Inflammatory macrophage treated with lipopolysaccharide for 1 hour (primary cell): ENCODE measurements at regions not wholly inside any gene's neighbourhood (a gene's known extent, or its start where the extent isn't known, plus 50 kb on each side); places are given as distances from the start of the nearest gene placed in this dataset.
A peak's percentile ranks its signal among the peaks of the same experiment; 100 is the strongest.

Experiments
- DNase-seq, 2 donors: peaks; one replicate each; pipeline ENCODE4 v3.0.0-alpha.2; 2020 to 2022

DNA sequence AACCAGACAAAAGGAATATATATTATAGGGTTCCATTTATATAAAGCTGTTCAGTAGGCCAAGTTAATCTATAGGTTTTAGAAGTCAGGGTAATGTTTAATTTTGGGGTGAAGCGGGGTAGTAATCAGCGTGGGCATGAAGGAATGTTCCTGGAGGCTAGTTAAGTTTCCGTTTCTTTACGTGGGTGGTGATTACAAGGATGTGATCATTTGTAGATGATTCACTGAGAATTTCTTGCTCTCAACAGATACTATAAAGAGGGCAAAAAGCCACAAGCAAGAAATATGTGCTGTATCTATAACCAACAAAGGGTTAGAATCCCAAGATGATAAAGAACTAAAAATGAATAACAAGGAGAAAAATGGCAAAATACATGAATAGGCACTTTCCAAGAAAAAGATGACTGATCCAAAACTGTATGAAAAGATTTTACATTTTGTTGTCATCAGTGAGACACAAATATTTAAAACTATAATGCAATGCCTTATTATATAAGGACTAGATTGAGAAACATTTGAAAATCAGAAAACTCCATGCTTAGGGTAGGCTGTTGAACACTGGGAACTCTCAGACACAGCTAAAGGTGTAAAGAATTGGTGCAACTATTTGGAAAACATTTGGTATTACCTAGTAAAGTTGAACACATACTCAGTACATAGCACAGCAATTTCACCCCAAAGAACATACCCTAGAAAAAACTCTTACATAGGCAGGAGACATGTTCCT is 224.3 kb upstream of the S1PR3 start:
- peak; percentile 26 to 38 for DNase-seq

DNA sequence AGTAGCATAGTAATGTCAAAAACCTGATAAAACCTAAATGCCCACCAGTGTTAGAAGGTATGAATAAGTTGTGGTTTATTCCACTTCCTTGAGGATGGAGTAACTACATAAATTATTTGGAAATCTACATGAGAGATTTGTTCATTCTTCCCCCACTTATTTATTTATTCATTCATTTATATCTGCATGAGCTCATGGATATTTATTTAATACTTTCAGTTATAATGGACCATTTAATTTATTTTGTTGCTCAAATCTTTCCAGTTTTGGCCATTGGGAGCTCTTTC is 223.8 kb upstream of the S1PR3 start:
- DNase-seq, result no peak

DNA sequence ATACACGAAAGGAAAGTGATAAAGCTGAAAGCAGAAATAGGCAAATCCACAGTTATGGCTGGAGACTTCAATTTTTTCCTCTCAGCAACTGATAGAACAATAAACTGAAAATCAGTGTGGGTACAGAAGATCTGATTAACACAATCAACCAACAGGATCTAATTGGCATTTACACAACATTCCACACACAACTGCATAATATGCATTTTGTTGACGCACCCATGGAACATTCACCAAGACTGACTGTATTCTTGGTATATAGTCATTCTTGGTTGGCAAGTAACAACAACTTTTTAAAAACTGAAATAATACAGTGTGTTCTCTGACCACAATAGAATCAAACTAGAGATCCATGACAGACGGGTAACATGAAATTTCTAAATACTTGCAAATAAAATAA is 218.7 kb upstream of the S1PR3 start:
- DNase-seq, result no peak

DNA sequence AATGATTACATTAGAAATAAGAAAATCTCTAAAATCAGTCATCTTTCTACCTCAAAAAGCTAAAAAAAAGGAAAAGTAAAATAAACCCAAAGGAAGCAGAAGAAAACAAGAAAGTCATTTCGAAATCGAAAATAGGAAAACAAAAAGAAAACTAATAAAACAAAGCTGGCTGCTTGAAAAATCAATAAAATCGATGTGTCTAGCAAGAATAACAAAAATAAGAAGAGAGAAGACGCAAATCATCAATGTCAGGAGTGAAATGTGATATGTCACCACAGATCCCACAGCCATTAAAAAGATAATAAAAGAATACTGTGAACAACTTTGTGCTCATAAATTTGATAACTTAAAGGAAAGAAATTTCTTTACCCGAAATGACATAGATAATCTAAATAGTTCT is 218.1 kb upstream of the S1PR3 start:
- no peak for DNase-seq

DNA sequence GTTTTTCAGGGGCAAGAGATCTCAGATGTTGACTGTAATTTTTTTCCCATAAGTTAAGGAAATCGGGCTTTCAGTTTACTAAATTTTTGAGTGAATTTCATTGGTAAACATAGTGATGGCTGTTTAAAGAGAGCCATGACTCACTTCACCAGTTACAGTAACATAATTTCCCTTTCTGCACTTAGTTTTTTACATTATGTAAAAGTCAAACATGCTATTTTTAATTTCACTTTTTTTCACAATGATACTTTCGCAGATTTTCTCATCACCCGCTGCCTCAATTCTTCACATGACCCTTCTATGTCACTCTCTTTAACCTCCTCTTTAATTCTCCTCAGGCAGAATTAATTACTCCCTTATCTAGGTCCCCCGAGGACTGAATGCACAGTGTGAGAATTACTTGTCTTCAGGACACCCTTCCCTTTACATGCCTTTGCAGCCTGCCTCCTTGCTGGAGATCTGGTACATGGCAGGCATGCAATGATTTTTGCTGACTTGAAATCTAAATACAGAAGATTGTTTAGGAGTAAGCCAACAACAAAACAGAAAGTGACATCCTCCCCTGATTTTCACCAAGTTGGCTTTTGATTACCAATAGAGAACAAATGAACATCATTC is 217.5 kb upstream of the S1PR3 start:
- DNase-seq, result no peak

DNA sequence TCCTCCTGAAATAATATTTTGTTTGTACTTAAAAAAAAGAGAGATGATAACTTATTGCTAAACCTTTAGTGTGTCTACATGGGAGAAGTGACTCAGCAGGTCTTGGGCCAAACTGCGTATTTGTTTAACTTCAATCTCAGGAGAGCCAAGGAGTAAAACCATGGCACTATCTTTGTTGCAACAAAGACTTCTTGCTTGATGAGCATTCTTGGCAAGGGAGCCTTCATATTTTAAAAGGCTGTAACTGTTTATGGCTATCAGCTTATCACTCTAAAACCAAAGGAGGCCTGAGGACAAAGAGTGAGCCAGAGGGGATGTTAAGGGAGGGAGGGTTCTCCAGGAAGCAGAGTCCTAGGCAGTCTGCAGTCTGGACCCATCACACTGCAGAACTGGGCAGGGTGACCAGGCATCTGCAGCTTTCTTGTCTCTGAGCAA is 216.2 kb upstream of the S1PR3 start:
- no peak for DNase-seq

DNA sequence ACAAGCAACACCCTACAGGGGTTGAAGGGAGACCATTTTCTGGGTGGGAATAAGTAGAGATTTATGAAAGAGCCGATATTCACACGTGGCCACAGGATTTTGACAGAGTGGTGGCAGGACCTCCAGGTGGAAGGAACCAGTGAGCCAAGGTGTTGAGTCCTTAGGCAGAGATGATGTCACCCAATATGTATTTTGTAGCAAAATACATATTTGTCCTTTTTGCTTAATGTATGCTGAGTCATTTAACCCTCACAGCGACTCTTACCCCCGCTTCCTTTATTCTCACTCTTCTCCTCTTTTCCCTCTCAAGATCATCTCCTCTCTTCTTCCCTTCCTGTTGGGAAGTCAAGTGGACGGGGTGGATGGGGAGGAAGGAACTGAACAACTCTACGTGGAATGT is 215.7 kb upstream of the S1PR3 start:
- DNase-seq, result no peak

DNA sequence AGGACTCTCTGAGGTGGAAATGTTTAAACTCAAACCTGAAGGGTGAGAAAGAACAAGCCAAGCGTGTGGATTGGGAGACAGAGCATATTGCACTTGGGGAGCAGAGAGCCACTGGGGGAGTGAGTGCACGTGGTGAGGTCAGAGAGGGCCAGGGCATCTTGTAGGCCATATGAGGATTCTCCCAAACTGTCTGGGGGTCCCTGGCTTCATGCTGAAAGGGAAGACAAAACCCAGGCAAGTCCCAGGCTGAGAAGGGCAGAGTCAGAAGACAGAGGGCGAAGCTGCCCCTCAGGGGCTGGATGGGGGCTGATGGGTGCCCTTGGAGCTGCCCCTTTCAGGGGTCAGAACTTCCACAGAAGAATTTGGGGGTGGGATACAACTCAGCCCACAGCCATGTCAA is 215.3 kb upstream of the S1PR3 start:
- no peak for DNase-seq

DNA sequence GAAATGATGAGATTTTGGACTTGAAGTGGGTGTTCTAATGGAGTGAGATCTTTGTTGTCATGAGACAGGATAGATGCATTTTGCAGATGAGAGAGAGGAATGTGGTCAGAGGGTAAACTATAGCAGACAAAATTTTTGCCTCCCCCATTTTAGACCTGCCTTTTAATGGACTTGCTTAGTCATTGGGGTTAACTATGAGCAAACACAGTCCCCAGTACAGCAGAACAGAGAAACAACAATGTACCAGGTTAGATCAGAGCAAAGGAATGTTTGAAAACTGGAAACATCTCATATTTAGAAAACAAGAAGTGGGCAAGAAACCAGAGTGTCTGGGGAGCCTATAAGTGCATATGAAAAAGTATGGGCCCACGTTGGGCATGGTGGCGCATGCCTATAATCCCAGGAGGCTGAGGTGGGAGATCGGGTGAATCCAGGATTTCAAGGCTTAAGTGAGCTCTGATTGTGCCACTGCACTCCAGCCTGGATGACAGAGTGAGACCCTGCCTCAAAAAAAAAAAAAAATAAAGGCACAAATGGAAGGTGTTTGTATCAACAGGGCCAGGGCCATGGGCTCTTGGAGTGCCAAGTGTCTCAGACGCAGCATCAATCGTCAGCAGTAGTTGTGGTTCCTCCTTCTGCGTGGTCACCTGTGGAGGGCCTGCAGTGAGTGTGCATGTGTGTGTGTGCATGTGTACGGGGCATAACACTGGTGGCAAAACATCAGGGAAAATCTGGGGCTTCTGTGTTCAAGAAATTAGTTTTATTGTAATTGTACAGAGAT is 214.4 kb upstream of the S1PR3 start:
- DNase-seq, result no peak

DNA sequence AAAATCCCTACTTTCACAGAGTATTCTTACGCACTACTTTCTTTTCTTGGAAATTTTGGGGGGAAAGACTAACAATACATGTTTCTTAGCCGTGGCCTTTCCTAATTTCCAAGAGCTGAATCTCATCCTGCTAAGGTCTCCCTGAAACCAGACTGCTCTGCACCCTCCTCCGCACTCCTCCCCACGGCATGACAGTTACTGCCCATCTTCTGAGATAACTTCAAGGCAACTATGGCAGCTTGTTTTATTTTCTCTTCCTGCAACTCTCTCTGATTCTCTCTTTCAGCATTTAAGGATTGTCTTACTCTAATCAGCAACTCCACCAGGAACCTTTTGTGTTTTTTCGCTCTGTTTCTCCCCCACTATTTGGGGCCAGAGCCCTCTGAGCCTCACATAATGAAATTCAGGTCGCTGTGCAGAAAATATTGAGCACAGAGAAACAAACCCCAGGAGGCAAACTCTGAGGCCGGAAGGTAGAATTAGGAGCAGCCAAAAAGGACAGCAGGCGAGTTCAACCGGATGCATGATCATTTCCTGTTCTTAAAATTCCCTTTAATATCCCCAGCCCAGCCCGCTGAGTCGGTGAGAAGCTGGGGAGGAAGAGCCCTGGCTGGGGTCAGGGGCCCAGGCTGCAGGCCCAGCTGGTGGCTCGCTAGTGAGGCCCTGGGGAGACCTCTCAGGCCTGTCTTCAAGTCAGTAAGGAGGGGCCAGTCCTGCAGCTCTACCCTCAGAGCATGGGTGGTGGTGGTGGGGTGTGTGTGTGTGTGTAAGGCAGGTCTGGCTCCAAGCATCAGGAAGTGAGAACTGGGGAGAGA is 213.6 kb upstream of the S1PR3 start:
- peak in 1 of 2 donors; percentile 48 for DNase-seq

DNA sequence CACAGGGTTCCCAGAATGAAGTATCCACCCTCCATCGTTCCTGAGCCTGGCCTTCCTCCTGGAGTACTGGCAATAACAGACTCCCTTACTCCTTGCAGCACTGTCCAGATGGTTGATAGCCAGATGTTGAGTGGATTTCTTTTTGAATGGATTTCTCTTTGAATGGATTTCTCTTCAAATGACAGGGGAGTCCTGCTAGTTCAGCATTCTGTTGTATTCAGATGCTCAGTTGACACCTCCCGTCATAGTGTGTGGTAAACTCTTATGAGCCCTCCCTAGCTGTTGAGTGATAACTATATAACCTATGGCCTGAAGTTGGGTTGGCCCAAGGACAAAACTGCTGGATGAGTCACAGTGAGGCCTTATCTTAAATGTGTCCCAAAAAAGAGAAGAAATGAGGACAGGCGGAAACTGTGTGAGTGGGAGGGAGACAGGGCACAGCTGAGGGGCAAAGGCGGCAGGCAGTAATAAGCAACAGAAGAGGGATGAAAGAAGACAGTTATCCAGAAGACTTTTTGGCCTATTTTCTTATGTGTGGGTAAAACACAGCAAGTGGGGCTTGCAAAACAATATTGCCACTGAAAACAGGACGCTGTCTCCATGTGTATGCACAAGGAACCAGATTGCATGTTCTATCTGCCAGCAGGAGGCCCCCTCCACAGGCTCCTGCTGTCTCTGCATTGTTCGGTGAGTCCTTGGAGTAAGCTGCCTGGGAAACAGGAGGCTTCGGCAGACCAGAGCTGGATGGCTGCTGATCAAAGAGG is 209.5 kb upstream of the S1PR3 start:
- peak; percentile 43 to 45 for DNase-seq

DNA sequence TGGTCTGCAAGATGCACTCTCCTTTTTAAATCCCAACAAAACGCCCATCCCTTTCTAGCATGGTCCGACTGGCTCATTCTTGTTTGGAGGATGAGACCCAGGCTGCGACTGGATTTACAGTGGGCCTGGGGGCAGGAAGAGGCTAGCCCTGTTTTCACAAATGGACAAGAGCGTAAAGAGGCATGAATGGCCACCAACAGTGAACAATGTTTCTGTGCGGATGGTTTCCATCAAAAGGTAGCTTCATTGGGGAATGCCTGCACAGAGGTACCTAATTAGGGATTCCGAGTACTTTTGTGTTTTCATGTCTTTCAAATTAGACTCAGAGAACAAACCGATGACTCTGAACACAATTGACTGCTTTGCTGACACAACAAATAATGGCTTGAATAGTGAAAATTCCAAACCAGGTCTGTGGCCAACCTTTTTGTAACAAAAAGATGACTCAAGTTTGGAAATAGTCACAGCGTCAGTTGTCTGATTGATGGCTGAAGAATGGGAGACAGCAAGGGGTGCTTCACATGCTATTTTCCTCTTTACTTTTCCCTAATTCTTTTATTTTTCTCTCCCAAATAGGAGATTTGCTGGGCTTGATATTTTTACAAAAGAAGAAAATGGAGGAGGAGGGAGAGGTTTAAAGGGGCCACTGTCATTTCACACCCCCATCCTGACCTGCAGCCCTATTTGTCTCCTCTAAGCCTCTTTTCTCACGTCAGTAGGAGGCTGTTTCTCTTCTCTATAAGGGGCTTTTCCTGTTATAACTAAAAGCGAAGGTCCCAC is 208.1 kb upstream of the S1PR3 start:
- DNase-seq, result no peak

DNA sequence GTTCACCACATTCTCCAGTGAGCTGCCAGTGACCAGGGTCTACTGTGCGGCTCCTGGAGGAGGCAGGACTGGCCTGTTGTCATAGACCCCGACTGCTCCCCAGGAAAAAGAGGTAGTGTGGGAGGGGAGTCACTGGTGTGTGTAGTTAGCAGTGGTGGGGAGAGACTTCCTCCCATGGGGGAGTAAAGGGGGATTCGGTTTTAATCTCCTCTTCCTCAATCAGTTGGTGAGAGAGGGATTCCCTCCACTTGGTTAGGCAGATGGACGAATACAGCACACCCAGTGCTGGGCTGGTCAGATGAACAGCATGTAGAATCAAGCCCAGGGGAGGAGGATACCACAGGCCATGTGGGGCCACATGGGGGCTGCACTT is 207.6 kb upstream of the S1PR3 start:
- DNase-seq, result no peak

DNA sequence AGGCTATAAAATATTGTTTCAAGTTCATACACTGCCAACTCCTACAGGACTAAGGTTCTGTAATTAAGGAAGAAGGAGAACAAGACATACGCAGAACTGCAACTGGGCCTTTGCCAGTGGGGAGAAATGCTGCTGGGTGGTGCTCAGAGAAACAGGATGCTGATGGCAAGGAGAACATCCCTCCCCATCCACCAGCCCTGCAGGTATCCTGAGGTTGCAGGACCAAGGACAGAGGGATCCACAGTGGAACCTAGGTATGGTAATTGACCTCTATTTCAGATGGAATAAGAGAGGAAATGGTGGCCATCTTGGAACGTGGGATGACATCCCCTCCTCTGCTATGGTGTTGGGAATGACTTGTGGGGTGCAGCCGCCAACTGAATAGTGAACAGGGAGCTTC is 206.3 kb upstream of the S1PR3 start:
- no peak for DNase-seq

DNA sequence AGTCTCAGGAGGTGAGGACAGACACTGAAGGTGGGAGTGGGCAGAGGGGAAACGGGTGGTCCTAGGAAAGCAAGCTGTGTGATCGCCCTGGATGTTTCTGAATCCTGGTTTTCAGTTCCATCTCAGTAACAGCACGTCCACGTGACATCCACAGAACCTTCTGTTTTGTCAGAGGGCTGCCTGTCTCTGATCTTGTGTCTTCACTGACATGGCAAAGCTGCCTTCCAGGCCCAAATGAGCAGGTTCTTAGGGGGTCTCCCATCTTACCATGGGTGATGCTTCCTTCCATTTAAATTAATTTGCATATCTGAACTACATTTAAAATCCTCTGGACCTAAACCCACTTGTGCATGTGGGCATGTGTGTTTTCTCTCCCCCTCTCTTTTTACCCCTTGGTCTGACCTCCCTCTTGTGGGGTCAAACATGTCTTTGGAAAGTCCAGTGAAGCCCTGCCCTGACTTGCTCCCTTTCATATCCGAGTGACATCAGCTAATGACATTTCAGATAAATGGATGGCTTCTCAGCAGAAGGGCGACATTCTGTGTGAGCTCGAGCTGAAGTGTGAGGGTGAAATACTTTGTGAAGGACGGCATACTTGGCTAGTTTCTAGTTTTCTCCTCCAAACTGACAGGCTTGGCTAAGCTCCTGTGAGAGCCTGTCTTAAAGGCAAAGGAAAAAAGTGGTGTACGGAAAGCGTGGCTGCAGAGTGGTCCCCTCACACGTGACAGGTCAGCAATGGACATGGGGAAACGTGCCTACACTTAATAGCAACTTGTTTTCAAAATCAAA is 204.8 kb upstream of the S1PR3 start:
- DNase-seq, result no peak

DNA sequence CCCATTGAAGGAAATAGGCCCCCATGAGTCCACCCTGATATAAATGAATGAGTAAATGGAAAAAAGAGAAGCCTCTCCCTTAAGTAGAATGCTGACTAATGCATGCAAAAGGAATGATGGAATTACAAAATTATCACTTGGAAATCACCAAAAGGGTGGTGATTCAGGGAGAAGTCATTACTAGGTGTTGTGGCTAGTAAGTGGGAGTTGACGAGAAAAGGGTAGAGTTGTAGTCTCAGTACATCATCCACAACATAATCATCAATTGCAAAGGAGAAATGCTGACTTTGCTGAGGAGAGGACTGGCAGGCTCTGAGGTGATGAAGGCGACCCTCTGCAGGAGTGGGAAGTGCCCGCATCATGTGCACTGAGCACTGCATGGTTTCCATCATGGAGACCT is 201.5 kb upstream of the S1PR3 start:
- peak; percentile 30 to 58 for DNase-seq

DNA sequence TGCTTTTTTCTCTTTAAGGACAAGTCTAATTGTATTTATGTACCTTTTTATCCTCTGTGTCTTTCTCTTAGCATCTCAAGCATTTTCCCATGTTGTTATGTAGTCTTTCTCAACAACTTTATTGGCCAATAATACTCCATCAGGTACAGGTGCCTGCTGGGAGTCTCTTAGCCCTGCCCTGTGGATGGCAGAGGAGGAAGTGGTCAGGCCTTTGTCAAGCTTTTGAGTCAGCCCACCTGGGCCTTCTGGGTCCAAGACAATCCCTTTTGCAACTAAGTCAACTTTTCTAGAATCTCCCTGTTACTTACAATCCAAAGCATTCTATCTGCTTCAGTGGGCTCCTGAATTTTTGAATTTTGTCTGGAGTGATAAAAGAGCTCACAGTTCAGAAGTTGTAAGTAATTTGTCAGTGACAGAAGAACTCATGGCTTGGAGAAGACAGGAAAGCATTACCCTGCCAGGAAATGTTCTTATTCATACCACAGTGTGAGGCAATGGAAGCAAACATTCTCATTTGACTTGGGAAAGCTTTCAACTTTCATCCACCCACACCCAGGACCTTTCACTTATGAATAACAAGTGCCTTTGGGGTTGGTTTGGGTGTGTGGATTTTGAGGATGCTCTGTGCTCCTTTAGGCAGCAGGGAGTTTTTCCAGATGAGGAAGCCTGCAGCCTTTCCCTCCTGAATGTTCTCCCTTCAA is 200.0 kb upstream of the S1PR3 start:
- peak; percentile 66 to 75 for DNase-seq

DNA sequence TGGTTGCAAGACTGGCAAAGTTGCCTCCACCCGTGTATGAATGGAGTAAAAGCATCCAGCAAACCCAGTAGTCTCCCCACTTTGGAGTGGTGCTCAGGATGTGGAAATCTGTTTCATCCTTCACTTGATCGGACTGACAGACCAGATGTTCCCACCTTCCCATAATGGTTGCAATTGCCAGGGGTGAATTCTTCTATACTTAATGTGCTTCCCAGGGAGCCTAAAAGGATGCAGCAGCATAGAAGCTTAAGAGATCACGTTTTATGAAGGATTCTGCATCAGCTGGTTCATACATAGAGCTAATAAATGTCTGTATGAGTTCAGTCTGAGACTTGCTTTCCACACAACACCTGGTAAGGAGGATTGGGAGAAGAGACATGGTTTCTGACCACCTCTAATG is 198.8 kb upstream of the S1PR3 start:
- no peak for DNase-seq

DNA sequence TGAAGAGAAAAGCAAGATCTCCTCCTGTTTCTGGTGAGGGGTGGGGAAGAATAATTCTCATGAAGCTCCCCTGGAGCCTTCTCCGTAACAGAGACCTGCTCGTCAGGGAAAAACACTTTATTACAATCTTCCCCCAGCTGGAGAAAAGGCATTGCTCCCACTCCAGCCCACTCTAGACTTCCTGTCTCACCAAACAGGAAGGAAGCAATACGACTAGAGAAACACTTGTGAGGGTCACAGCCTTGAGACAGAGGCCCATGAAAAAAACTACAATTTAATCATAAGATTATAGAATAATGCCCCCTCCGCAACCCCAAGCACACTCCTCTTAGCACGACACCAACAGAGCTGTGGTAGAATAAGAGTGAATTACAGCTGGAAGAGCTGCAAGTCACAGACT is 197.2 kb upstream of the S1PR3 start:
- peak; percentile 25 to 29 for DNase-seq

DNA sequence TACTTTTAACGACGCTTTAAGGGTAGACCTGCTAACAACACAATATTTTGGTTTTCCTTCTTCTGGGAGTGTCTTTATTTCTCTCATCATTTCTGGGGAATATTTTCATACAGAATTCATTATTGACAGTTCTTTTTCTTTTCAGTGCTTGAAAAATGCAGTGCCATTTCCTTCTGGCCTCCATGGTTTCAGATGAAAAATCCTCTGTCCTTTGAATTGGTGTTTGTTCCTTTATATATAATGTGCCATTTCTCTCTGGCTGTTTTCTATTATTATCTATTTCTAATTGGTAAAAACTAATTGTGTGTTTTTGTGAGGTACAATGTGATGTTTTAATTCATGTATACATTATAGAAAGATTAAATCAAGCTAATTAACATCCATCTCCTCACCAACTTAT is 194.3 kb upstream of the S1PR3 start:
- DNase-seq, result no peak
